OCI-LY3 (cell line): ENCODE measurements at regions not wholly inside any gene's neighbourhood (a gene's known extent, or its start where the extent isn't known, plus 50 kb on each side); places are given as distances from the start of the nearest gene placed in this dataset.

ENCODE experiments used
- EZH2phosphoT487 ChIP-seq: fragments of 200-600 bp; shearing (Covaris generic); IDR thresholded peaks from 2 replicates; pipeline ENCODE4 v1.6.1; 2018; ENCODE audit warnings: antibody characterized with exemption, mixed run types, low read depth
- TF ChIP-seq, protein P1 (sequence below): fragments of 200-600, 300-600 bp; sonication (generic); IDR thresholded peaks from 2 replicates; pipeline ENCODE4 v1.5.1; 2014; ENCODE audit warnings: antibody characterized with exemption, low read length, low read depth

DNA sequence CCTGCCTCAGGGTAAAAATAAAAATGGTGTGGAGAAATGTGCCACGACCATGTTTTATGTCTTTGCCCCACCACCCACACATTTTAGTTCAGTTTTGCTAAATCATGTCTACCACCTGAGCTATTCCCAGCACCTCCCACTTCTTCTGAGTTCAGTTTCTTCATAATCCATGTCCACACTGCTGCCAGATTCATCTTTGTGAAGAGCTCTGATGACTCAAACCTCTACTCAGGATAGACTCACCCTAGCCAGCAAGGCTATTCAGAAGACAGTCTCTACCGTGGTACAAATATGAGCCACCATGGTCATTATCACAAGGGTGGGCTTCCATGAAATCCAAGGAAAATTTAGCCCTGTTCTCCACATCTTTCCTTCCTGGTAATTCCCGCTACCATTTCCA is 231.1 kb upstream of the PRKCQ start:
- TF ChIP-seq, protein P1, sequence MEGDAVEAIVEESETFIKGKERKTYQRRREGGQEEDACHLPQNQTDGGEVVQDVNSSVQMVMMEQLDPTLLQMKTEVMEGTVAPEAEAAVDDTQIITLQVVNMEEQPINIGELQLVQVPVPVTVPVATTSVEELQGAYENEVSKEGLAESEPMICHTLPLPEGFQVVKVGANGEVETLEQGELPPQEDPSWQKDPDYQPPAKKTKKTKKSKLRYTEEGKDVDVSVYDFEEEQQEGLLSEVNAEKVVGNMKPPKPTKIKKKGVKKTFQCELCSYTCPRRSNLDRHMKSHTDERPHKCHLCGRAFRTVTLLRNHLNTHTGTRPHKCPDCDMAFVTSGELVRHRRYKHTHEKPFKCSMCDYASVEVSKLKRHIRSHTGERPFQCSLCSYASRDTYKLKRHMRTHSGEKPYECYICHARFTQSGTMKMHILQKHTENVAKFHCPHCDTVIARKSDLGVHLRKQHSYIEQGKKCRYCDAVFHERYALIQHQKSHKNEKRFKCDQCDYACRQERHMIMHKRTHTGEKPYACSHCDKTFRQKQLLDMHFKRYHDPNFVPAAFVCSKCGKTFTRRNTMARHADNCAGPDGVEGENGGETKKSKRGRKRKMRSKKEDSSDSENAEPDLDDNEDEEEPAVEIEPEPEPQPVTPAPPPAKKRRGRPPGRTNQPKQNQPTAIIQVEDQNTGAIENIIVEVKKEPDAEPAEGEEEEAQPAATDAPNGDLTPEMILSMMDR, result no peak
- no peak for TF ChIP-seq EZH2phosphoT487
